Amygdala (tissue), 56 donors: ENCODE measurements at regions not wholly inside any gene's neighbourhood (a gene's known extent, or its start where the extent isn't known, plus 50 kb on each side); places are given as distances from the start of the nearest gene placed in this dataset.
A peak's percentile ranks its signal among the peaks of the same experiment; 100 is the strongest.

ENCODE experiments used
- DNase-seq, 56 donors: peaks; one replicate each; lab custom pipeline; 2025; lab: John Stamatoyannopoulos, UW

DNA sequence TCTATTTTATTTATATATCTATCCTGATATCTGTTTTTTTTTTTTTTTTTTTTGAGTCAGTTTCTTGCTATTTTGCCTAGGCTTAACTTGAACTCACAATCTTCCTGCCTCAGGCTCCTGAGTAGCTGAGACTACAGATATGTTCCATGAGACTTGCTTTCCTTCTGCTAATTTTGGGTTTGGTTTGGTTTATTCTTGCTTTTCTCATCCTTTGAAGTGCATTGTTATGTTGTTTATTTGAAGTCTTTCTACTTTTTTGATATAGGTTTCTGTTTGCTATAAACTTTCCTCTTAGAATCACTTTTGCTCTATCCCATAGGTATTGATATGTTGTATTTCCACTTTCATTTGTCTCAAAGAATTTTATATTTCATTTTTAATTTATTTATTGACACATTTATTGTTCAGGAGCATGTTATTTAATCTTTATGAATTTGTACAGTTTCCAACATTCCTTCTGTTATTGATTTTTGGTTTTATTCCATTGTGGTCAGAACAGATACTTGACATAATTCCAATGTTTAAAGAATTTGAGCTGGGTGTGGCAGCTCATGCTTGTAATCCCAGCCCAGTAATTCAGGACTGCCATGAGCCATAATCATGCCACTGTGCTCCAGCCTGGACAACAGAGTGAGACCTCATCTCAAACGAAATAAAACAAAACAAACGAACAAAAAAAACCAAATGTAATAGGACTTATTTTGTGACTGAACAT, 62.3 kb upstream of the PLSCR4 start:
- no peak for DNase-seq

DNA sequence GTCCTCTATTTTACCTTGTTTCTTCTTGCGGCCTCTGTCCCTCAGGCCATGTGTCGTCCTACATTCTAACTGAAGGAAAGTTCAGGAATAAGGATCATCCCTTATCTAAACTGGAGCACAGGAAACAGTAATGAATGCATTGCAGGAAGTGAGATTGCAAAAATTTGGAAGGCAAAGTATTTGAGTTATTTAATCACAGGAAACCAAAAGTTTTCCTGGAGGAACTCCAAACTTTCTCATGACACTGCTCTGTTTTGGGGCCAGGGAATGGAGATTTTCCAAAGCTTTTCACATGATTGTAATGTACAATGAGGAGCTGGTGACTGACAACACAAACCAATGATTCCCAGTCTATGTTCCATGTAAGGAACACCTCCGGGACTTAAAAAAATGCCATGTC, 57.8 kb upstream of the PLSCR4 start:
- no peak for DNase-seq

- DNase-seq = no peak
These were observed 57.3 kb upstream of the PLSCR4 start for GRCh38 chr3:146308222-146308621.

DNA sequence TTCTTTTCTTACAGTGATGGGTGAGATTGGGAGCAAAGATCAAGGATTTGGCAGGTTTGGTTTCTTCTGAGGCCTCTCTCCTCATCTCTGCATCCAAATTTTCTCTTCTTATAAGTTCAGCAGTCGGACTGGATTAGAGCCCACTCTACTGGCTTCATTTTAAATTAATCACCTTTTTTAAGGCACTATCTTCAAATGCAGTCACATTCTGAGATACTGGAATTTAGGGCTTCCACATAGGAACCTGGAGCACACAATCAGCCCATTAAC, 56.5 kb upstream of the PLSCR4 start:
- DNase-seq = no peak

DNA sequence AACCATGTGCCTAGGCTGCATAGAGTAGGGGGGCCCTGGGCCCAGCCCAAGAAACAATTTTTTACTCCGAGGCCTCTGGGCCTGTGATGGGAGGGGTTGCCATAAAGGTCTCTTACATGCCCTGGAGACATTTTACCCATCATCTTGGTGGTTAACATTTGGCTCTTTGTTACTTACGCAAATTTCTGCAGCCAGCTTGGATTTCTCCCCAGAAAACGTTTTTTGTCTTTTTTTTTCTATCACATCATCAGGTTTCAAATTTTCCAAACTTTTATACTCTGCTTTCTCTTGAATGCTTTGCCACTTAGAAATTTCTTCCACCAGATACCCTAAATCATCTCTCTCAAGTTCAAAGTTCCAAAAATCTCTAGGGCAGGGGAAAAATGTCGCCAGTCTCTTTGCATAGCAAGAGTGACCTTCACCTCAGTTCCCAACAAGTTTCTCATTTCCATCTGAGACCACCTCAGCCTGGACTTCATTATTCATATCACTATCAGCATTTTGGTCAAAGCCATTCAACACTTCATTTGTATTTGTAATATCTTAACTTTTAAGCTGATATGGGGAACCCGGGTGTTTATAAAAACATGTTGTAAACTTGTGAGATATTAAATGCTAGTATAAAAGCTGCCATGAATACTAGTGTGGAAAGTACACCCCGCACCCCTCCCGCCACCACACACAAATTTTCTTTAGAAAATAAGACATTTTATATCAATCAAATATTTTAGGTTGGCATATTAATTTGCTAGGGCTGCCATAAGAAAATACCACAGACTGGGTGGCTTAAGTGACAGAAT, 56.0 kb upstream of the PLSCR4 start:
- DNase-seq = no peak

DNA sequence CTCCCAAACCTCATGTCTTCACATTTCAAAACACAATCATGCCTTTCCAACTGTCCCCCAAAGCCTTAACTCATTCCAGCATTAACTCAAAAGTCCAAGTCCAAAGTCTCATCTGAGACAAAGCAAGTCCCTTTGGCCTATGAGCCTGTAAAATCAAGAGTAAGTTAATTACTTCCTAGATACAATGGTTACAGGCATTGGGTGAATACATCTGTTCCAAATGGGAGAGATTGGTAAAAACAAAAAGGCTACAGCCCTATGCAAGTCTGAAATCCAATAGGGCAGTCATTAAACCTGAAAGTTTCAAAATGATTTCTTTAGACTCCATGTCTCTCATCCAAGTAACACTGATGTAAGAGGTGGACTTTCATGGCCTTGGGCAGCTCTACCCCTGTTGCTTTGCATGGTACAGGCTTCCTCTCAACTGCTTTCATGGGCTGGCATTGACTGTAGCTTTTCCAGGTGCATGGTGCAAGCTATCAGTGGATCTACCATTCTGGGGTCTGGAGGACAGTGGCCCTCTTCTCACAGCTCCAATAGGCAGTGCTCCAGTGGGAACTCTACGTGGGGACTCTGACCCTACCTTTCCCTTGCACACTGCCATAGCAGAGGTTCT, 55.0 kb upstream of the PLSCR4 start:
- DNase-seq = no peak

DNA sequence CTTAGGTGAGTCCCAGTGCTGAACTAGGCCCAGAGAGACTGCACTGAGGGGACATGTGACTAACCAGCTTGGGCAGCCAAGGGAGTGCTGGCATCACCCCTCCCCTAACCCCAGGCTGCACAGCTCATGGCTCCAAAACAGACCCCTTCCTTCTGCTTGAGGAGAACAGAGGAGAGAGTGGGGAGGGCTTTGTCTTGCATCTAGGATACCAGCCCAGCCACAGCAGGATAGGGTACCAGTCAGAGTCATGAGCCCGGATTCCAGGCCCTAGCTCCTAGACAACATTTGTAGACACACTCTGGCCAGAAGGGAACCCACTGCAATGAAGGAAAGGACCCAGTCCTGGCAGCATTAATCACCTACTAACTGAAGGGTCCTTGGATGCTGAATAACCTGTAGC, 49.9 kb upstream of the PLSCR4 start:
- DNase-seq = peak in 20 of 56 donors; percentile 1 to 73 (median 20)
